A673 (cell line): ENCODE measurements at regions not wholly inside any gene's neighbourhood (a gene's known extent, or its start where the extent isn't known, plus 50 kb on each side); places are given as distances from the start of the nearest gene placed in this dataset.

Experiments
- EZH2 ChIP-seq: fragments of 200-600 bp; sonication (generic); IDR thresholded peaks from 2 replicates; pipeline ENCODE4 v1.6.1; 2017; ENCODE audit warnings: borderline replicate concordance, low read depth, mild to moderate bottlenecking, mixed read lengths, antibody characterized with exemption, low read length; ENCODE audit not compliant: poor library complexity, severe bottlenecking
- TF ChIP-seq, protein P1 (sequence below): fragments of 300-800, 200-600 bp; sonication (generic); conservative IDR thresholded peaks from 2 replicates; pipeline ENCODE4 v1.5.1; 2017; ENCODE audit warnings: low read depth, mild to moderate bottlenecking, antibody characterized with exemption, low read length, moderate library complexity, mixed read lengths

DNA sequence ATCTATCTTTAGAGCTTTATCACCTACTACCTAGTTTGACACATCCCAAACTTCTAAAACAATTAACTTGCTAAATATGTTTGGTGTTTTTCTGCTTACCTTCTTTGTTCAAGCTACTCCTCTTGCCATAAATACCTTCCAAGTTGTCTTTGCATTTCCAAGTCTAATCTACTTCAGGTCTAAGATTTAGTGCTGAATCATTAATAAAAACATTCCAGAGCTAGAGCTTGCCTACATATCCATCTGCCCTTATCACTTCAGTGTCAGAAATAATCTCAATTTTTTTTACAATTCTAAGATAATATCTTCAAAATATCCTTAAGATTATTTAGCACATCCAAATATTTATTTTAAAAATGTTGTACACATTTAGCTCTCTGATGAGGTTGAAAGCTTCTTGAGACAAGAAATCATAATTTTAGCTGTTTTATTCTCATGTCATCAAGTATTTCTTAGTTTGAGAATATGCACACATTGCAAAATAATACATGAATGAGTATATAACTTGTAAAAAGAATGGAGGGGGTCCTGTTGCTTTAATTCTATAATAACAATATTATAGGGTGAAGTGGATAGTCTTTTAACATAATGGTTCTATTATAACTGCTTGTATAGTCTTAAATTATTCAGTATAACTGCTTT, 466.3 kb downstream of the SEMA3D start:
- TF ChIP-seq, protein P1, sequence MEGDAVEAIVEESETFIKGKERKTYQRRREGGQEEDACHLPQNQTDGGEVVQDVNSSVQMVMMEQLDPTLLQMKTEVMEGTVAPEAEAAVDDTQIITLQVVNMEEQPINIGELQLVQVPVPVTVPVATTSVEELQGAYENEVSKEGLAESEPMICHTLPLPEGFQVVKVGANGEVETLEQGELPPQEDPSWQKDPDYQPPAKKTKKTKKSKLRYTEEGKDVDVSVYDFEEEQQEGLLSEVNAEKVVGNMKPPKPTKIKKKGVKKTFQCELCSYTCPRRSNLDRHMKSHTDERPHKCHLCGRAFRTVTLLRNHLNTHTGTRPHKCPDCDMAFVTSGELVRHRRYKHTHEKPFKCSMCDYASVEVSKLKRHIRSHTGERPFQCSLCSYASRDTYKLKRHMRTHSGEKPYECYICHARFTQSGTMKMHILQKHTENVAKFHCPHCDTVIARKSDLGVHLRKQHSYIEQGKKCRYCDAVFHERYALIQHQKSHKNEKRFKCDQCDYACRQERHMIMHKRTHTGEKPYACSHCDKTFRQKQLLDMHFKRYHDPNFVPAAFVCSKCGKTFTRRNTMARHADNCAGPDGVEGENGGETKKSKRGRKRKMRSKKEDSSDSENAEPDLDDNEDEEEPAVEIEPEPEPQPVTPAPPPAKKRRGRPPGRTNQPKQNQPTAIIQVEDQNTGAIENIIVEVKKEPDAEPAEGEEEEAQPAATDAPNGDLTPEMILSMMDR: no peak
- TF ChIP-seq EZH2: no peak
